Vagina (tissue), 2 donors: ENCODE measurements at regions not wholly inside any gene's neighbourhood (a gene's known extent, or its start where the extent isn't known, plus 50 kb on each side); places are given as distances from the start of the nearest gene placed in this dataset.
"Not testable (repeated sequence)": the region's sequence is repeated elsewhere in the genome, so short reads cannot be mapped to it uniquely, and the experiment has no call there.

Experiments
- DNase-seq, 2 donors: peaks; one replicate each; pipeline ENCODE4 v3.0.0-alpha.2; 2017; ENCODE audit errors: extremely low spot score in 2 of 2
- H3K27ac ChIP-seq: fragments of 200-600 bp; sonication (generic); one replicate; pipeline ENCODE4 v1.5.1; 2019
- H3K27me3 ChIP-seq: fragments of 200-600 bp; sonication (generic); one replicate; pipeline ENCODE4 v1.5.1; 2019
- H3K36me3 ChIP-seq, 2 donors: fragments of 200-600 bp; sonication (generic); one replicate each; pipeline ENCODE4 v1.5.1; 2017 to 2019
- H3K4me1 ChIP-seq: fragments of 200-600 bp; sonication (generic); one replicate; pipeline ENCODE4 v1.5.1; 2019
- H3K4me3 ChIP-seq, 2 donors: fragments of 200-600 bp; sonication (generic); 1 replicate in 1 of 2; 2 replicates in 1 of 2; pipeline ENCODE4 v1.5.1; 2016 to 2019
- H3K9me3 ChIP-seq: fragments of 200-600 bp; sonication (generic); one replicate; pipeline ENCODE4 v1.5.1; 2019
- CTCF ChIP-seq, 3 experiments: fragments of 450-650 bp in 2 of 3; fragments of 200-600 bp in 1 of 3; sonication (generic) in 1 of 3; IDR thresholded peaks; one replicate each; pipeline ENCODE4 v1.5.1; 2017 to 2019; ENCODE audit warnings: antibody characterized with exemption in 3 of 3, mild to moderate bottlenecking in 2 of 3, moderate library complexity in 2 of 3
- POLR2A ChIP-seq, 2 donors: fragments of 450-650 bp; IDR thresholded peaks; one replicate each; pipeline ENCODE4 v1.6.1; 2017; ENCODE audit warnings: antibody characterized with exemption in 2 of 2, mild to moderate bottlenecking in 2 of 2, moderate library complexity in 2 of 2
- POLR2AphosphoS5 ChIP-seq, 2 donors: sonication (generic); formaldehyde crosslinking; IDR thresholded peaks; one replicate each; pipeline ENCODE4 v1.9.0; 2017; ENCODE audit warnings: antibody characterized with exemption in 2 of 2, mild to moderate bottlenecking in 2 of 2, low read depth in 1 of 2; ENCODE audit not compliant: insufficient read depth in 1 of 2
- intact Hi-C: fragments of 100-400 bp; cut with DNase I; formaldehyde crosslinking; loops from one replicate; pipeline ENCODE4 v1.15.1; 2023

GRCh38 chr2:40032650-40033319, 253.7 kb upstream of the THUMPD2 start:
- Histone ChIP-seq H3K4me1 (no peaks in the 10 kb centered on the region), H3K9me3 (no peaks in the 10 kb centered on the region), H3K27ac (no peak overlapping the region), H3K4me3 (no peak overlapping the region), H3K27me3 (no peaks in the 10 kb centered on the region), H3K36me3 (no peaks in the 10 kb centered on the region)
- intact Hi-C loops: no loop called here
- DNase-seq: no peak
- TF ChIP-seq POLR2AphosphoS5 (IDR thresholded peaks at IDR 0.05; ENCODE audit: insufficient read depth in 1 of 2, low read depth in 1 of 2) (no peak), CTCF (IDR thresholded peaks at IDR 0.05) (no peak), POLR2A (IDR thresholded peaks at IDR 0.05) (no peak)

- TF ChIP-seq POLR2A (IDR thresholded peaks at IDR 0.05): no peak
- no peak for TF ChIP-seq POLR2AphosphoS5 (IDR thresholded peaks at IDR 0.05; ENCODE audit: insufficient read depth in 1 of 2, low read depth in 1 of 2)
- TF ChIP-seq CTCF (IDR thresholded peaks at IDR 0.05): no peak
- DNase-seq: no peak
Observed at GRCh38 chr2:40030456-40030975, 251.5 kb upstream of the THUMPD2 start.

GRCh38 chr2:40028792-40029488, 249.9 kb upstream of the THUMPD2 start:
- H3K4me3 ChIP-seq: no peak overlapping the region
- DNase-seq: no peak
- H3K27me3 ChIP-seq: no peaks in the 10 kb centered on the region
- intact Hi-C loops: no loop called here
- TF ChIP-seq POLR2AphosphoS5 (IDR thresholded peaks at IDR 0.05; ENCODE audit: insufficient read depth in 1 of 2, low read depth in 1 of 2): no peak
- no peak for TF ChIP-seq CTCF (IDR thresholded peaks at IDR 0.05)
- no peak for TF ChIP-seq POLR2A (IDR thresholded peaks at IDR 0.05)
- no peaks in the 10 kb centered on the region for H3K9me3 ChIP-seq
- no peaks in the 10 kb centered on the region for H3K4me1 ChIP-seq
- H3K36me3 ChIP-seq: no peaks in the 10 kb centered on the region
- H3K27ac ChIP-seq: no peak overlapping the region

More at GRCh38 chr2:40030456-40030975, 251.5 kb upstream of the THUMPD2 start:
- H3K9me3 ChIP-seq: no peaks in the 10 kb centered on the region
- no peaks in the 10 kb centered on the region for H3K36me3 ChIP-seq
- no peak overlapping the region for H3K27ac ChIP-seq
- intact Hi-C loops: no loop called here
- H3K4me3 ChIP-seq: no peak overlapping the region
- no peaks in the 10 kb centered on the region for H3K27me3 ChIP-seq
- no peaks in the 10 kb centered on the region for H3K4me1 ChIP-seq

- no peaks in the 10 kb centered on the region for H3K27me3 ChIP-seq
- H3K9me3 ChIP-seq: no peaks in the 10 kb centered on the region
- DNase-seq: no peak
- H3K4me3 ChIP-seq: no peak overlapping the region
- H3K4me1 ChIP-seq: no peaks in the 10 kb centered on the region
- H3K36me3 ChIP-seq: no peaks in the 10 kb centered on the region
- TF ChIP-seq POLR2A (IDR thresholded peaks at IDR 0.05): no peak
- intact Hi-C loops: no loop called here
- no peak overlapping the region for H3K27ac ChIP-seq
Observed at GRCh38 chr2:40027968-40028367, 248.9 kb upstream of the THUMPD2 start.

- intact Hi-C loops, H3K36me3 ChIP-seq, H3K4me3 ChIP-seq, H3K27me3 ChIP-seq, DNase-seq, H3K4me1 ChIP-seq, H3K9me3 ChIP-seq, H3K27ac ChIP-seq: not testable (repeated sequence)
Observed at GRCh38 chr2:40025276-40025675, 246.2 kb upstream of the THUMPD2 start.

GRCh38 chr2:40020997-40021396, 241.9 kb upstream of the THUMPD2 start:
- no peaks in the 10 kb centered on the region for H3K27me3 ChIP-seq
- H3K4me3 ChIP-seq: no peak overlapping the region
- H3K36me3 ChIP-seq: no peaks in the 10 kb centered on the region
- no peaks in the 10 kb centered on the region for H3K4me1 ChIP-seq
- TF ChIP-seq CTCF (IDR thresholded peaks at IDR 0.05) (no peak), POLR2A (IDR thresholded peaks at IDR 0.05) (no peak), POLR2AphosphoS5 (IDR thresholded peaks at IDR 0.05; ENCODE audit: insufficient read depth in 1 of 2, low read depth in 1 of 2) (no peak)
- H3K9me3 ChIP-seq: peaks cover 4% of the 10 kb centered on the region
- DNase-seq: no peak
- H3K27ac ChIP-seq: no peak overlapping the region
- intact Hi-C loops: no loop called here
